Ammon's horn (tissue), 1 donor: ENCODE measurements at regions not wholly inside any gene's neighbourhood (a gene's known extent, or its start where the extent isn't known, plus 50 kb on each side); places are given as distances from the start of the nearest gene placed in this dataset.

ENCODE experiments used
- DNase-seq: peaks from one replicate; pipeline ENCODE4 v3.0.0-alpha.2; 2016; ENCODE audit warnings: low spot score

DNA sequence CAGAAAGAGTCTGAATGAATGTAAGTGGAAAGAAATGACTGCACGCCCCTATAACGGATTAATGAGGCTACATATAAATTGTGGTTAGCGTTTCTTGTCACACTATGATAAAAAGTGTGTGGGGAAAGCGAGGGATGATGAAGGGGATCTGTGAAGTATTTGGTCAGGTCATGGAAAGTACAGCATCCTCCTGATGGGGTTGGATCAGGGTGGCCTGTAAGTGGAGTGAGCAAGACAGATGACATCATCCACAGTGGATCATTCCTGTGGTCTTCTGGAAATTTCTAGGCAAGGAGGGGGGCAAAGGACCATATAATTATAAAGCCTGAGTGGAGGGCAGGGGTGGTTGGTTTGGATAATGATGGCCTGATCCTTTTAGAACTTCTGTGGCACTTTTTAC, 606.0 kb downstream of the INHBA start:
- DNase-seq: no peak

DNA sequence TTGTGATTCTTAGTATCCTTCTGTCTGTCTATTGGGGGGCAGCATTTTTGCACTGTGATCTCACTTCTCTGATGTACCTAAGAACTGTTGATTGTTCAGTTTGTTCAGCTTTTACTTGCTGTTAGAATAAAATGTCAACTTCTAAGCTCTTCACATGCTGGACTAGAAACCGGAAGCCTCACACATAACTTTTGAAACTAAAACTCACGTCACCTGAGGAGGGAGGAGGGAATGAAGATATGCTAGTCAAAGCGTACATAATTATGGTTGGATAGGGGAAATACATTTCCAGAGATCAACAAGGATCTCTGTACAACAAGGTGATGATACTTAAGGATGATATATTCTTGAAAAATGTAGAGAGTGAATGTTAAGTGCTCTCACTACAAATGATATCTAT, 609.7 kb downstream of the INHBA start:
- no peak for DNase-seq

GRCh38 chr7:41085244-41085643, 617.6 kb downstream of the INHBA start:
- no peak for DNase-seq

DNA sequence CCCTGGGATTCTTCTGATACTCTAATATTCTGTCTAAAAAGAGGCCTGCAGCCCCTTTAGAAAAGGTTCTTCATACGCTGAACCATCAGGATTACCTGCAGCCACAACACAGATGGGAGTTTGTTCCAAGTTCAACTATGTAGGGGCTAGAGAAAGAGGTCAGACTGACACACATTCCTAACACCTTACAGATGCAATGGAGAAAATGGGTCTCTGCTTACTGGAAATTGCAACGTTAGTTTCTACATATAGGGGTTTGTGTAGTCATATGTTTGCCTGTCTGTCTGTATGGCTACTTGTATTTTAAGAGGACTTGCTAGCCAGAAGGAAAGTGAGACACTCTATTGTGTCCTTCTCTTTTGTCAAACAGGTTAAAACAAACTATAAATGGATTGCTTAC, 618.5 kb downstream of the INHBA start:
- DNase-seq: no peak

DNA sequence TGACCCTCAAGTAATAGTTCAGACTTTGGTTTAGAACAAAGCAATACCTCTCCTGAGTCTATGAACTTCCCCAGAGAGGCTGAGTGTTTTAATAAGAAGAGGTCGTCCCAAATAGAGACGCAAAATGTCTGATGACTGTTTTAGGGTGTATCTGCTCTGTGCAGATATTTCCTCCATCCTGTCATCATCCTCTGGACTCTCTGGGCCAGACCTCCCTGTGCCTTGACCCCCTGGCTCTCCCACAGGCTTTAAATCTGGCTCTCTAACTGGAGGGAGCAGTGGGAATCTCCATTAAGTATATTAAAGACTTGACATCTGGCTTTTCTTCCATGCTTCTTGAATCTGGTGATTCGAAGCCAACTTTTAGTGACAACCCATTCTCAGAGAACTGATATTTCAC, 633.3 kb downstream of the INHBA start:
- no peak for DNase-seq

DNA sequence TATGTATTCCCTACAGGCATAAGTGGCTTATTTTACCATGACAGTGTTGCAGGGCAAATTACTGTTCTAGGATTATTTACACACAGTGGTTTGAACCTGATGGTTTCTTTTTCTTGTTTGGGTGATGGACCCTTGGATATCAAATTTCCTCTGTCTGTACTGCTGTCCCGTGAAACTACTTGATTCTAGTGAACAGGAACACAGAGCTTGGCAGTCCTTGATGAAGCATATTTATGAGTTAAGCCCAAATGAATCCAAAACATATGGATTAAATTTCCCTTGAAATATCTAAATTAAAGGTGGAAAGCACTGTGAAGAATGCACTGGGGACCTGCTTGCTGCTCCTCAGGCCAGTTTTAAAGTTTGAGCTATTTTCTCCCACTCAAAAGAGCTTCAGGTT, 635.3 kb downstream of the INHBA start:
- no peak for DNase-seq

- DNase-seq: no peak
Measured at GRCh38 chr7:41065663-41066062, 637.2 kb downstream of the INHBA start.

- no peak for DNase-seq
Measured at GRCh38 chr7:41063116-41063515, 639.8 kb downstream of the INHBA start.

DNA sequence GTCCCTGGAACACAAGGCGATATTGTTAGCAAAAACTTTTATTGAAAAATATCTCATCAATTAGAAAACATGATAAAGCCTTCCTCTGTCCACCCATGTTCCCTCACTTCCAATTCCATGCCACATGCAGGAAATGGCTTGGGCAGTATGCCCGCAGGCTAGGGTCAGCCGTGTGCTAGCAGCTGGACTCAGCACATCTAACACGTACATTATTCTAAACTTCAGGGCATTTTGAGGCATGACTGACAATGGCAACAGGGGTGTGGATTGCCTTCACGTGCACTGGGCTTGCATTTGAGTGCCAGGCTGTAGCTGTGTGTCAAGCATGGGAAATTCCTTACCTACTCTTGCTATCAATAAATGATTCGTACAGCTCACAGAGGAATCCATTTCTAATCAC, 642.1 kb downstream of the INHBA start:
- DNase-seq: no peak

DNA sequence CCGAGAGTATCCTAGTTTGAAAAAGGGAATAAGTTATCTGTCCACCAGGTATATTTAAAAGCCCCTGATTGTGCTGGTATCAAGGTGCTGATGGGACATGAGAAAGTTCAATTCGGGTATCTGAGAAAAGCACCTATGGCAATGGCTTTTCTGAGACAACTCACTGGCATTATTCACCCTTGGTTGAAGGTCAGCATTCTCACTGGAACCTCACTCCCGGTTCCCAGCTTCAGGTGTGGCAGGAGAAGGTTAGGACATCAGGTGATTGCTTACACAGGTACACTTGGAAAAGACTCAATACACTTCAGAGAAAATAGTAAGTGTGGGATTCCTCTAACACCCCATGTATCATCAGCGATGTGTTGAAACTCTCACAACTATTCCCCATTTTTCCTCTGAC, 643.1 kb downstream of the INHBA start:
- no peak for DNase-seq

- DNase-seq: no peak
Measured at GRCh38 chr7:41058986-41059741, 643.7 kb downstream of the INHBA start.

DNA sequence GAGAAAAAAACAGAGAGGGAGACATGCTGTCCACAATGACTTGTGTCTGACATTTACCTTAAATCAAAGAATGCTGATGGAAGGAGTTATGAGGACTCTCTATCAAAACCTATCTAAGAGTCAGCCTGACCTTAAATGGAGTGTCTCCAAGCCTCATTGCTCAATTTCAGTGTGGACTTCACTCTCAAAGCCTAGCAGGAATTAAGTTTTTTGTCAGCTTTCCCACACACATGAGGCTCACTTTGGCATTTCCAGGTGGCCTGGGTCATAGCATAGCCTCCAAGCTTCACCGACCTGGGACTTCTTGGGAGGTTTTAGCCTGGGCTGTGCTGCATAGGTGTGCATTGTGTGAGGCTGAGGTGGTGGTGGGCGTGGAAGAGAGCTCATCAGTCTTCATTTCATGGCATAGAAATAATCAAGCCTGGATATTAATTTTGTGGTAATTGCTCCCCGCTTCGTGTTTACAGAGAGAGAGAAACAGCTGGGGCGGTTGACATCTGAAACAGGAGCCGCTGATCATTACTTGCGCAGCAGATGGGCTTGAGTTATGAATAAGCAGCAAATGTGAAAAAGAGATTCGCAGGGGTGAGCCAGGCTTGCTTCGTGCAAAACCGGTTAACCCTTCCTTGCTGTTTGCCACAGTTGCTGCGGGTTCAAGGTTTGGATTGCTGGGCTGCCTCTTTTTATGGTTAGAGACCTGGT, 647.8 kb downstream of the INHBA start:
- peak; percentile 15 for DNase-seq

- DNase-seq: no peak
Measured at GRCh38 chr7:41053820-41054219, 649.1 kb downstream of the INHBA start.

GRCh38 chr7:41052736-41053135, 650.2 kb downstream of the INHBA start:
- DNase-seq: no peak

- no peak for DNase-seq
Measured at GRCh38 chr7:41052201-41052600, 650.7 kb downstream of the INHBA start.

GRCh38 chr7:41051535-41051934, 651.4 kb downstream of the INHBA start:
- DNase-seq: no peak

DNA sequence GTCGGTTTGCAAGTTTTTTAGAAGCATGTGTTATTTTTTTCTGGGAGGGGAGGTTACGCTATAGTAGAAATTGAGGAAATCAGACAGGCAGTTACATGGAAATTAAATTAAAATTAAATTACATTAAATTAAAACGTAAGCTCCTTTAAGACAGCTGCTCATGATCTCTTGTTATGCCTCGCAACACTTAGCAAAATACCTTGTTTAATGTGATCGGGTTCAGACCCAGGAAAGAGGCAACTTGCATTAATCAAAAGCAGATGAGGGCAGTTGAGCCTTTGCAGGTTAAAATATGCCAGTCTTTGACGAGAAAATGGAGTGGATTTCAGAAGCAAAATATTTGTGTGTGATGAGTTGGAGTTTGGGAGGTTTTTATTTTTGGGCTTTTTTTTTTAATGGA, 651.8 kb downstream of the INHBA start:
- DNase-seq: no peak

- DNase-seq: no peak
Measured at GRCh38 chr7:41048771-41049170, 654.1 kb downstream of the INHBA start.

- DNase-seq: no peak
Measured at GRCh38 chr7:41047789-41048191, 655.1 kb downstream of the INHBA start.

DNA sequence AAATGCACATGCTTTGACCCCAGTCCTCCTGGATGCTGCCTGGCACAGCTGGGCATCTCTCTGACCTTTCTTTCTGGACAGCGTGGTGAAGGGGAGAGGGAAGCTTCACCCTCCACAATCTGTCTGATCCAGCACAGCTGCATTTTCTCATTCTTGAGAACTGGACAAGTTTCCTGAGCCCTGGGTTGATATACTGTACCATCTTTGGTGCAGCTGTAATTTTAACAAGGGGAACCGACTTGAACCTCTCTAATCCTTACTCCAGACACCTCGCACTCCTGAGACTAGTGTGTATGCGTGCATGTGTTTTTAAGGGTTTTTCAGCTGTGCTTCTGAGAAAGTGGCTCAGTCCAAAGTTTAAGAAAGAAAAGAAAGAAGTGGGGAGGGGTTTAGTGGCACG, 655.7 kb downstream of the INHBA start:
- no peak for DNase-seq

GRCh38 chr7:41046776-41047175, 656.1 kb downstream of the INHBA start:
- no peak for DNase-seq

- DNase-seq: no peak
Measured at GRCh38 chr7:41046221-41046761, 656.6 kb downstream of the INHBA start.

DNA sequence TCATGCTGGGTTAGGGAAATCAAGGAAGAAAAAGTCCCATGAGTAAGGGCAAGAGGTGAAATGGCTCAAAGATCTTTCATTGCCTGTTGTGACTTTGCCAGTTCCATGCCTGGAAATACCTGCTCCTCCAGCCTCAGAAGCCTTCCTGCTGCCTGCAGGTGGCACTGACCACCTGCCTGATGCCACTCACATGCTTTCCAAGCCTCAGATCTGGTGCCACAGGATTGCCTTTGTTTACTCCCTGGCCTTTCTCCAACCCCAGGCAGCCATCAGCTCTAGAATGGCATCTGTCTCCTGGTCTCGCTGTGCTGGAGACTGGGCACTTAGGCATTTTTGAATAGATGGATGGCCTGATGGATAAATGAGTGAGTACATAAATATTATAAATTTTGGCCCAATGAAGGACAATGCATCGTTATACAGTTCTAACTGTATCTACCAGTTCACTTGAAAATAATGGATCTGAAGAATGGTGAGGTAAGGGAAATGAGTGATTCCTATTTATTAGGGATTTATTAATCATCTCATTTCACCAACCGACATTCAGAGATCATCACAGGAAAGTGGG, 657.2 kb downstream of the INHBA start:
- DNase-seq: no peak
